ENCODE measurements at regions not wholly inside any gene's neighbourhood (a gene's known extent, or its start where the extent isn't known, plus 50 kb on each side); places are given as distances from the start of the nearest gene placed in this dataset.

DNA sequence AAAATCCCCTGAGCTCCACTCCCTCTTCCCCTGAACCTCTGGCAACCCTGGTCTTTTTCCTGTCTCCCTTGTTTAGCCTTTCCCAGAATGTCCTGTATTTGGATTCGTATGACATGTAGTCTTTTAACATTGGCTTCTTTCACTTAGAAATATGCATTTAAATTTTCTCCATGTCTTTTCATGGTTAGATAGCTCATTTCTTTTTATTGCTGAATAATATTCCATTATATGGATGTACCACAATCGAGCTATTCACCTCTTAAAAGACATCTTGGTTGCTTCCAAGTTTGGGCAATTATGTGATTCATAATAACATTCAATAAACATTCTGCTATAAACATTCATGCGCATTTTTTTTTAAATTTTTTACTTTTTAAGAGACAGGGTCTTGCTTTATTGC is 99.6 kb upstream of the ZNF536 start:
- H2BK20ac ChIP-seq (ENCODE audit: low read length): no peak overlapping the region
- no peak overlapping the region for H2BK12ac ChIP-seq (ENCODE audit: low read depth, low read length)
- H4K8ac ChIP-seq (ENCODE audit: extremely low read depth, insufficient read depth, low read length): no peak overlapping the region
- no peak overlapping the region for H3K4me3 ChIP-seq (ENCODE audit: extremely low read depth in 1 of 4, insufficient read depth in 2 of 4, low read depth in 3 of 4, low read length in 4 of 4)
- no peaks in the 10 kb centered on the region for H3K79me1 ChIP-seq (ENCODE audit: low read depth, low read length)
- H4K91ac ChIP-seq (replicated peaks; ENCODE audit: insufficient read length, low read length): no peak overlapping the region
- no peaks in the 10 kb centered on the region for H3K36me3 ChIP-seq (ENCODE audit: control insufficient read depth in 2 of 4, insufficient read depth in 4 of 4, low read length in 3 of 4)
- H3K18ac ChIP-seq (ENCODE audit: extremely low read depth, low read length): no peak overlapping the region
- no peaks in the 10 kb centered on the region for H4K20me1 ChIP-seq (replicated peaks in 1 of 2; ENCODE audit: control insufficient read depth in 1 of 2, insufficient read depth in 2 of 2, low read length in 2 of 2)
- H3K9ac ChIP-seq (replicated peaks in 1 of 4; ENCODE audit: extremely low read depth in 1 of 4, low read depth in 3 of 4, low read length in 3 of 4): no peak overlapping the region
- no peak overlapping the region for H3K14ac ChIP-seq (ENCODE audit: insufficient read length)
- H3K4me1 ChIP-seq (replicated peaks in 1 of 4; ENCODE audit: control insufficient read depth in 3 of 4, insufficient read depth in 4 of 4, low read length in 3 of 4): peaks cover 0 to 17% (median 3%) of the 10 kb centered on the region in 4 experiments; a peak in 6 of 7 replicates
- peaks cover 10 to 11% of the 10 kb centered on the region in 2 experiments for H3K9me3 ChIP-seq (ENCODE audit: insufficient read depth in 2 of 2, low read depth in 1 of 2, low read length in 1 of 2)
- H3K27ac ChIP-seq (ENCODE audit: low read depth, low read length): no peak overlapping the region
- no peak overlapping the region for H2AK5ac ChIP-seq (ENCODE audit: low read depth, low read length)
- no peak overlapping the region for H2BK15ac ChIP-seq (ENCODE audit: low read length)
- H3K56ac ChIP-seq (replicated peaks; ENCODE audit: insufficient read length, low read depth, low read length): no peak overlapping the region
- H3K4me2 ChIP-seq (ENCODE audit: insufficient read depth in 1 of 2, low read depth in 2 of 2, low read length in 2 of 2): no peak overlapping the region
- H3K23me2 ChIP-seq (ENCODE audit: low read depth, low read length): no peaks in the 10 kb centered on the region
- no peak overlapping the region for H2BK120ac ChIP-seq (replicated peaks; ENCODE audit: low read depth, low read length)
- POLR2A ChIA-PET (ENCODE audit: partially characterized antibody): no interaction called here
- H3K27me3 ChIP-seq (replicated peaks in 1 of 4; ENCODE audit: control insufficient read depth in 3 of 4, extremely low read depth in 1 of 4, insufficient read depth in 3 of 4, low read length in 3 of 4): no peaks in the 10 kb centered on the region; a peak in 1 of 7 replicates
- DNase-seq (ENCODE audit: low read depth in 1 of 2, low spot score in 2 of 2) (no peak), FAIRE-seq (no peak)
- no peak overlapping the region for H2AFZ ChIP-seq (ENCODE audit: low read length)
- H3K4ac ChIP-seq (replicated peaks; ENCODE audit: insufficient read length, low read depth, low read length): no peak overlapping the region
- H4K5ac ChIP-seq (ENCODE audit: insufficient read length, low read depth, low read length): no peak overlapping the region
- WGBS, 2 experiments (ENCODE audit: extremely low coverage in 1 of 2, insufficient coverage in 1 of 2, insufficient read length in 1 of 2, insufficient replicate concordance in 2 of 2, low coverage in 1 of 2, low lambda C conversion rate in 2 of 2, missing lambda C conversion rate in 1 of 2): 94% methylated on average over 3 of the region's 3 CpGs; no CpG with 5 or more reads in 1 of the 2 experiments
- H3K79me2 ChIP-seq (ENCODE audit: control insufficient read depth in 1 of 2, insufficient read depth in 2 of 2, low read length in 2 of 2): no peaks in the 10 kb centered on the region
- CTCF ChIA-PET (ENCODE audit: partially characterized antibody): interaction anchor here (0.6 to 0.7 kb wide), 2 partner anchors 207 to 571 kb away, joined by 3 read pairs; no protein-coding TSS in a partner anchor
- no peak overlapping the region for H2BK5ac ChIP-seq (ENCODE audit: low read depth, low read length)
- no peak for TF ChIP-seq EGR1 (IDR thresholded peaks at IDR 0.05; ENCODE audit: borderline replicate concordance, low read depth, low read length)
- no peak for TF ChIP-seq HDAC2 (IDR thresholded peaks at IDR 0.05; ENCODE audit: borderline replicate concordance in 1 of 2, low read depth in 2 of 2, low read length in 2 of 2)
- no peak for TF ChIP-seq SIN3A (conservative IDR thresholded peaks at IDR 0.05 in 1 of 2, IDR thresholded peaks at IDR 0.05 in 1 of 2; ENCODE audit: low read depth in 1 of 2, low read length in 2 of 2)
- no peak for TF ChIP-seq RBBP5 (IDR thresholded peaks at IDR 0.05; ENCODE audit: borderline replicate concordance, low read depth, low read length)
- no peak for TF ChIP-seq SAP30 (IDR thresholded peaks at IDR 0.05; ENCODE audit: insufficient read depth, insufficient replicate concordance, low read length)
- TF ChIP-seq CREB1 (IDR thresholded peaks at IDR 0.05): no peak
- TF ChIP-seq ASH2L (IDR thresholded peaks at IDR 0.05; ENCODE audit: low read length): no peak
- TF ChIP-seq SIX5 (IDR thresholded peaks at IDR 0.05; ENCODE audit: low read depth, low read length): no peak
- TF ChIP-seq, protein P1, sequence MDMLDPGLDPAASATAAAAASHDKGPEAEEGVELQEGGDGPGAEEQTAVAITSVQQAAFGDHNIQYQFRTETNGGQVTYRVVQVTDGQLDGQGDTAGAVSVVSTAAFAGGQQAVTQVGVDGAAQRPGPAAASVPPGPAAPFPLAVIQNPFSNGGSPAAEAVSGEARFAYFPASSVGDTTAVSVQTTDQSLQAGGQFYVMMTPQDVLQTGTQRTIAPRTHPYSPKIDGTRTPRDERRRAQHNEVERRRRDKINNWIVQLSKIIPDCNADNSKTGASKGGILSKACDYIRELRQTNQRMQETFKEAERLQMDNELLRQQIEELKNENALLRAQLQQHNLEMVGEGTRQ (IDR thresholded peaks at IDR 0.05; ENCODE audit: low read length): no peak
- H3K23ac ChIP-seq (ENCODE audit: insufficient read length): no peak overlapping the region

All from H1 (cell line).